PC-9 (cell line): ENCODE measurements at regions not wholly inside any gene's neighbourhood (a gene's known extent, or its start where the extent isn't known, plus 50 kb on each side); places are given as distances from the start of the nearest gene placed in this dataset.

Experiments
- BruUV-seq: library from RNA; stranded (reverse); fragments of 400-500 nt; replicated peaks from 2 replicates; lab custom pipeline; 2021; lab: Mats Ljungman, UMichigan
- CTCF ChIA-PET: fragments of 300-600 bp; sonication (Branson Sonifier 250); formaldehyde crosslinking; loops from one replicate; lab custom pipeline; 2022; ENCODE audit warnings: antibody characterized with exemption; lab: Charles Lee
- POLR2A ChIA-PET: fragments of 300-600 bp; sonication (Branson Sonifier 250); formaldehyde crosslinking; loops from one replicate; lab custom pipeline; 2022; ENCODE audit warnings: antibody characterized with exemption; ENCODE audit not compliant: unreplicated experiment; lab: Charles Lee
- DNase-seq, 2 experiments: peaks; one replicate each; pipeline versions ENCODE4 v3.0.0 to v3.0.0-alpha.2; 2015 to 2022; ENCODE audit warnings: mixed read lengths in 1 of 2
- H2AFZ ChIP-seq: fragments of 200-600 bp; sonication (generic); 2 replicates; pipeline ENCODE4 v1.8.1; 2017; ENCODE audit warnings: antibody characterized with exemption
- H3F3A ChIP-seq: fragments of 200-600 bp; sonication (generic); 2 replicates; pipeline ENCODE4 v1.8.1; 2017; ENCODE audit warnings: antibody characterized with exemption, mild to moderate bottlenecking, low read depth; ENCODE audit not compliant: insufficient read depth
- H3K27ac ChIP-seq: fragments of 200-600 bp; sonication (generic); 2 replicates; pipeline ENCODE4 v1.6.1; 2016; ENCODE audit warnings: mixed run types
- H3K27me3 ChIP-seq: fragments of 200-600 bp; sonication (generic); 2 replicates; pipeline ENCODE4 v1.6.1; 2016; ENCODE audit warnings: low read depth, mixed run types; ENCODE audit not compliant: insufficient read depth
- H3K36me3 ChIP-seq: fragments of 200-600 bp; sonication (generic); 2 replicates; pipeline ENCODE4 v1.6.1; 2016; ENCODE audit warnings: low read depth, mixed run types
- H3K4me1 ChIP-seq: fragments of 200-600 bp; sonication (generic); replicated peaks from 2 replicates; pipeline ENCODE4 v1.6.1; 2016; ENCODE audit warnings: mixed run types; ENCODE audit not compliant: insufficient read depth
- H3K4me2 ChIP-seq: fragments of 200-600 bp; sonication (generic); 2 replicates; pipeline ENCODE4 v1.6.1; 2017; ENCODE audit warnings: mixed run types
- H3K4me3 ChIP-seq: fragments of 200-600 bp; sonication (generic); 2 replicates; pipeline ENCODE4 v1.6.1; 2016; ENCODE audit warnings: mixed run types
- H3K79me2 ChIP-seq: fragments of 200-600 bp; sonication (generic); 2 replicates; pipeline ENCODE4 v1.6.1; 2017; ENCODE audit warnings: low read depth, mixed run types
- H3K9me2 ChIP-seq: fragments of 200-600 bp; sonication (generic); 2 replicates; pipeline ENCODE4 v1.8.1; 2017; ENCODE audit warnings: mild to moderate bottlenecking; ENCODE audit not compliant: insufficient read depth
- H3K9me3 ChIP-seq: fragments of 200-600 bp; sonication (generic); 2 replicates; pipeline ENCODE4 v1.8.1; 2016; ENCODE audit warnings: low read depth; ENCODE audit not compliant: insufficient read depth
- H4K20me1 ChIP-seq: fragments of 200-600 bp; sonication (generic); 2 replicates; pipeline ENCODE4 v1.8.1; 2017; ENCODE audit not compliant: insufficient read depth
- CTCF ChIP-seq: fragments of 200-600 bp; sonication (generic); conservative IDR thresholded peaks from 2 replicates; pipeline ENCODE4 v1.6.1; 2017; ENCODE audit warnings: mixed run types, antibody characterized with exemption, mild to moderate bottlenecking, moderate library complexity
- EZH2 ChIP-seq: fragments of 200-600 bp; sonication (generic); IDR thresholded peaks from 2 replicates; pipeline ENCODE4 v1.8.0; 2017; ENCODE audit warnings: antibody characterized with exemption, low read depth
- intact Hi-C: fragments of 100-400 bp; cut with micrococcal nuclease; formaldehyde crosslinking; loops from one replicate; pipeline ENCODE4 v1.10.0; 2022; ENCODE audit not compliant: unreplicated experiment

DNA sequence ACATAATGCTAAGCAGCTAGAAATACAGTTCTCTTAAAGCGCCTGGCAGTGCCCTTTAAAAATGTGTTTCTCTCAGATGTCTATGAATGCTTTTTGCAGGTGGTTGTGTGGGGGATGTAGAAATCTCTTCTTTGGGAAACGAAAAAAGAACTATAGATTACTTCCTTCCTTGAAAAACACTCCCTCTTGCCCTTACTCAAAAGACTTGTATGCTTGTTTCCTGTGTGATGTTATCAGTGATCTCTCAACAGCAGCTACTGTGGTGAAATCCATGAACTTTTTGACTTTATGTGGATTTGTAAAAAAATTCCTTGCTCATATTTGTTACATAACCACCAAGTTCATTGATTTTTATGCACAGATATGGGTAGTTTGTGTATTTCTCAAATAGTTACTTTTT lies 916.5 kb downstream of the QKI start:
- Histone ChIP-seq H3K27me3 (no peaks in the 10 kb centered on the region), H4K20me1 (no peaks in the 10 kb centered on the region), H3K9me3 (no peaks in the 10 kb centered on the region), H3K4me3 (no peak overlapping the region), H3K36me3 (no peaks in the 10 kb centered on the region), H3K4me1 (no peaks in the 10 kb centered on the region), H2AFZ (no peak overlapping the region), H3F3A (no peaks in the 10 kb centered on the region), H3K9me2 (no peaks in the 10 kb centered on the region; the same call in 1 of the 2 replicates), H3K79me2 (no peaks in the 10 kb centered on the region), H3K27ac (no peak overlapping the region), H3K4me2 (no peak overlapping the region)
- CTCF ChIA-PET: no interaction called here
- no peak for DNase-seq
- no TSS peak for BruUV-seq
- POLR2A ChIA-PET: no interaction called here
- intact Hi-C loops: no loop called here
- no peak for TF ChIP-seq CTCF
- TF ChIP-seq EZH2: no peak

GRCh38 chr6:164325168-164325567 lies 910.6 kb downstream of the QKI start:
- no peak for DNase-seq
- H3K27ac ChIP-seq: no peak overlapping the region
- no peak overlapping the region for H3K4me3 ChIP-seq
- no peaks in the 10 kb centered on the region for H3K36me3 ChIP-seq
- no TSS peak for BruUV-seq
- H3K9me2 ChIP-seq: no peaks in the 10 kb centered on the region
- H3K9me3 ChIP-seq: no peaks in the 10 kb centered on the region
- intact Hi-C loops: no loop called here
- CTCF ChIA-PET: no interaction called here
- H3K4me2 ChIP-seq: no peak overlapping the region
- H2AFZ ChIP-seq: no peak overlapping the region
- H4K20me1 ChIP-seq: no peaks in the 10 kb centered on the region
- H3K79me2 ChIP-seq: no peaks in the 10 kb centered on the region
- TF ChIP-seq EZH2 (no peak), CTCF (no peak)
- H3K4me1 ChIP-seq: no peaks in the 10 kb centered on the region
- POLR2A ChIA-PET: no interaction called here
- no peaks in the 10 kb centered on the region for H3K27me3 ChIP-seq
- H3F3A ChIP-seq: no peaks in the 10 kb centered on the region

DNA sequence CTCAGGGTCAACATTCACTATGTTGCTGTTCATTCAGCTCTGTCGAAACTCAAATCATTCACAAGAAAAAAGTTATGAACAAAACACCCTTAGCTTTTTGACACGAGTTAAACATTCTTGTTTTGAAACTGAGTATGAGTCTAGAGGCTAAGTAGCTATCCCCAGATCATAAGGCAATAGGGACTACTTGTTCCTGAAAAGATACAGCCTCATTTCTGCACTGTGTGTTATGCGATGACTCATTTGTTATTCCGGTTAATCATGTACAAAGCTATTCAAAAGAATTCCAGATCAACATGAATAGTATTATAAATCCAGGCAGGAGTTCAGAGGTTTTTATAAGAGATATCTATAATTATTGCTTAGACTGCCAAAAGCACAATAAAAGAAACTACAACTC lies 908.0 kb downstream of the QKI start:
- Histone ChIP-seq H3K4me3 (no peak overlapping the region), H3K27ac (no peak overlapping the region), H3K9me2 (no peaks in the 10 kb centered on the region), H3F3A (no peaks in the 10 kb centered on the region), H3K9me3 (no peaks in the 10 kb centered on the region), H3K4me2 (peak overlapping the region; percentile 26; the same call in 1 of the 2 replicates), H3K4me1 (no peaks in the 10 kb centered on the region), H2AFZ (no peak overlapping the region), H3K79me2 (no peaks in the 10 kb centered on the region), H4K20me1 (no peaks in the 10 kb centered on the region), H3K27me3 (no peaks in the 10 kb centered on the region), H3K36me3 (no peaks in the 10 kb centered on the region)
- BruUV-seq: no TSS peak
- intact Hi-C loops: no loop called here
- no peak for TF ChIP-seq EZH2
- no peak for TF ChIP-seq CTCF
- ChIA-PET CTCF (no interaction called here), POLR2A (no interaction called here)
- peak in 1 of 2 experiments; percentile 57 for DNase-seq
